ENCODE measurements at regions not wholly inside any gene's neighbourhood (a gene's known extent, or its start where the extent isn't known, plus 50 kb on each side); places are given as distances from the start of the nearest gene placed in this dataset.

DNA sequence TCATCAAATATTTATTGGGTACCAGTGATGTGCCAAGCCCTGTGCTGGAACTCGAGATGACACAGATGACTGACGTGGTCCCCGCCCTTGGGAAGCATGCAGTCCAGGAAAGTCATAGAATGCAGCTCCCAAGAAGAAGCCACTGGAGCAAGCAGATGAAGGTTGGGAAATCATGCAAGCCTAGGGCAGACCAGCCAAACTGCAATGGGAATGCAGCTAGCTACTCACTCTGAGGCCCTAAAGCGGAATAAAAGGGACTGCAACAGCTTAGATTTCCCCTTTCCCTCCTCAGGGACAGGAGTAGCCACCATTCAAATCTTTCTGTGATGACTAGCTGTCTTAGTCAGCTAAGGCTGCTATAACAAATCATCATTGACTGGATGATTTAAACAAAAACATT, 152.2 kb downstream of the MAFB start:
- TF ChIP-seq, protein P1, sequence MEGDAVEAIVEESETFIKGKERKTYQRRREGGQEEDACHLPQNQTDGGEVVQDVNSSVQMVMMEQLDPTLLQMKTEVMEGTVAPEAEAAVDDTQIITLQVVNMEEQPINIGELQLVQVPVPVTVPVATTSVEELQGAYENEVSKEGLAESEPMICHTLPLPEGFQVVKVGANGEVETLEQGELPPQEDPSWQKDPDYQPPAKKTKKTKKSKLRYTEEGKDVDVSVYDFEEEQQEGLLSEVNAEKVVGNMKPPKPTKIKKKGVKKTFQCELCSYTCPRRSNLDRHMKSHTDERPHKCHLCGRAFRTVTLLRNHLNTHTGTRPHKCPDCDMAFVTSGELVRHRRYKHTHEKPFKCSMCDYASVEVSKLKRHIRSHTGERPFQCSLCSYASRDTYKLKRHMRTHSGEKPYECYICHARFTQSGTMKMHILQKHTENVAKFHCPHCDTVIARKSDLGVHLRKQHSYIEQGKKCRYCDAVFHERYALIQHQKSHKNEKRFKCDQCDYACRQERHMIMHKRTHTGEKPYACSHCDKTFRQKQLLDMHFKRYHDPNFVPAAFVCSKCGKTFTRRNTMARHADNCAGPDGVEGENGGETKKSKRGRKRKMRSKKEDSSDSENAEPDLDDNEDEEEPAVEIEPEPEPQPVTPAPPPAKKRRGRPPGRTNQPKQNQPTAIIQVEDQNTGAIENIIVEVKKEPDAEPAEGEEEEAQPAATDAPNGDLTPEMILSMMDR (IDR thresholded peaks at IDR 0.05; ENCODE audit: low read depth, low read length): no peak
- TF ChIP-seq EZH2phosphoT487 (IDR thresholded peaks at IDR 0.05; ENCODE audit: low read depth): no peak
